ENCODE measurements at regions not wholly inside any gene's neighbourhood (a gene's known extent, or its start where the extent isn't known, plus 50 kb on each side); places are given as distances from the start of the nearest gene placed in this dataset.

- TF ChIP-seq CTCF (IDR thresholded peaks at IDR 0.05) = no peak
- no peak for TF ChIP-seq POLR2A (IDR thresholded peaks at IDR 0.05)
- no peak for TF ChIP-seq EP300 (IDR thresholded peaks at IDR 0.05)
- DNase-seq = peak in 1 of 5 donors; percentile 21
- intact Hi-C loops (cut with DNase I) = no loop called here
- 13 to 27% (median 14%) methylated on average over 16 of the region's 16 CpGs for WGBS, 3 donors
- Histone ChIP-seq H3K4me3 (peak overlapping the region; percentile 61), H3K27me3 (no peaks in the 10 kb centered on the region), H3K4me1 (ENCODE audit: insufficient read depth) (peaks cover 3% of the 10 kb centered on the region), H3K9me3 (no peaks in the 10 kb centered on the region), H3K36me3 (no peaks in the 10 kb centered on the region), H3K27ac (peak overlapping the region in 1 of 2 donors; percentile 34)
These were observed 88.1 kb upstream of the ARHGAP32 start for GRCh38 chr11:129280027-129280811.

- TF ChIP-seq CTCF (IDR thresholded peaks at IDR 0.05) (no peak), POLR2A (IDR thresholded peaks at IDR 0.05) (peak; percentile 42), EP300 (IDR thresholded peaks at IDR 0.05) (no peak)
- 0 to 1% (median 1%) methylated on average over 49 to 103 of the region's 103 CpGs for WGBS, 3 donors
- Histone ChIP-seq H3K4me3 (peak overlapping the region; percentile 61), H3K27me3 (no peaks in the 10 kb centered on the region), H3K27ac (peak overlapping the region in 1 of 2 donors; percentile 67), H3K4me1 (ENCODE audit: insufficient read depth) (peaks cover 3% of the 10 kb centered on the region), H3K9me3 (no peaks in the 10 kb centered on the region), H3K36me3 (no peaks in the 10 kb centered on the region)
- DNase-seq = peak; percentile 79 to 90 (median 87)
- intact Hi-C loops (cut with DNase I) = no loop called here
These were observed 87.4 kb upstream of the ARHGAP32 start for GRCh38 chr11:129279326-129280026.

GRCh38 chr11:129278586-129279319, 86.6 kb upstream of the ARHGAP32 start:
- no peaks in the 10 kb centered on the region for H3K9me3 ChIP-seq
- peaks cover 6% of the 10 kb centered on the region for H3K4me1 ChIP-seq (ENCODE audit: insufficient read depth)
- intact Hi-C loops (cut with DNase I) = no loop called here
- TF ChIP-seq CTCF (IDR thresholded peaks at IDR 0.05) (no peak), EP300 (IDR thresholded peaks at IDR 0.05) (no peak), POLR2A (IDR thresholded peaks at IDR 0.05) (no peak)
- H3K36me3 ChIP-seq = no peaks in the 10 kb centered on the region
- peak overlapping the region; percentile 53 for H3K4me3 ChIP-seq
- H3K27me3 ChIP-seq = no peaks in the 10 kb centered on the region
- peak; percentile 16 to 55 (median 40) for DNase-seq
- H3K27ac ChIP-seq = peak overlapping the region; percentile 65 to 67
- 0 to 1% (median 1%) methylated on average over 34 to 106 of the region's 109 CpGs for WGBS, 3 donors

GRCh38 chr11:129277198-129277843, 85.2 kb upstream of the ARHGAP32 start:
- no peaks in the 10 kb centered on the region for H3K9me3 ChIP-seq
- TF ChIP-seq EP300 (IDR thresholded peaks at IDR 0.05) (no peak), POLR2A (IDR thresholded peaks at IDR 0.05) (no peak), CTCF (IDR thresholded peaks at IDR 0.05) (no peak)
- no peaks in the 10 kb centered on the region for H3K27me3 ChIP-seq
- WGBS, 3 donors = 60 to 68% (median 61%) methylated on average over 8 of the region's 8 CpGs
- peaks cover 6% of the 10 kb centered on the region for H3K4me1 ChIP-seq (ENCODE audit: insufficient read depth)
- intact Hi-C loops (cut with DNase I) = no loop called here
- H3K27ac ChIP-seq = peak overlapping the region in 1 of 2 donors; percentile 8
- no peaks in the 10 kb centered on the region for H3K36me3 ChIP-seq
- H3K4me3 ChIP-seq = no peak overlapping the region
- DNase-seq = no peak

Data from ovary (tissue), 7 donors.